22Rv1 (cell line): ENCODE measurements at regions not wholly inside any gene's neighbourhood (a gene's known extent, or its start where the extent isn't known, plus 50 kb on each side); places are given as distances from the start of the nearest gene placed in this dataset.

Experiments used
- ZFX ChIP-seq: fragments of 450-650 bp; IDR thresholded peaks from 2 replicates; pipeline ENCODE4 v1.6.1; 2017; ENCODE audit warnings: antibody characterized with exemption, borderline replicate concordance
- TF ChIP-seq, protein P1 (sequence below): fragments of 450-650 bp; IDR thresholded peaks from 2 replicates; pipeline ENCODE4 v1.5.1; 2017; ENCODE audit warnings: mild to moderate bottlenecking

DNA sequence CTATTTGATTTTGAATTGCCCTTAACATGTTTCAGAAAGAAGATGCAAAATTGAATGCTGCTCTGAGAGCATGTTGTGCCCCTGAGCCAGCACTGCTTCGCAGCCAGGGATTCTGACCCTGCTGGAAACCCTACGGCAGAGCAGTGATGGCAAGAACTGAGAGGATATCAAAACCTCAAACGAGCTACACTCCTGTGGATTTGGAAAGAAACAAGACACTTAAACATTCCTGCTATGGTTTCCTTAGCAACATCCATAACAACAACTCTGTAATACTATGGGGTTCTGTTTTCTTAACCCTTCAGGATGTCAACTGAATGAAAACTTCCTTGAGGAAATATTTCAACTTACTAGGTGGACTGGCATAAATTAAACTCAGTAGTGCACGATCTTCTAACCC is 649.1 kb downstream of the NYAP2 start:
- TF ChIP-seq, protein P1, sequence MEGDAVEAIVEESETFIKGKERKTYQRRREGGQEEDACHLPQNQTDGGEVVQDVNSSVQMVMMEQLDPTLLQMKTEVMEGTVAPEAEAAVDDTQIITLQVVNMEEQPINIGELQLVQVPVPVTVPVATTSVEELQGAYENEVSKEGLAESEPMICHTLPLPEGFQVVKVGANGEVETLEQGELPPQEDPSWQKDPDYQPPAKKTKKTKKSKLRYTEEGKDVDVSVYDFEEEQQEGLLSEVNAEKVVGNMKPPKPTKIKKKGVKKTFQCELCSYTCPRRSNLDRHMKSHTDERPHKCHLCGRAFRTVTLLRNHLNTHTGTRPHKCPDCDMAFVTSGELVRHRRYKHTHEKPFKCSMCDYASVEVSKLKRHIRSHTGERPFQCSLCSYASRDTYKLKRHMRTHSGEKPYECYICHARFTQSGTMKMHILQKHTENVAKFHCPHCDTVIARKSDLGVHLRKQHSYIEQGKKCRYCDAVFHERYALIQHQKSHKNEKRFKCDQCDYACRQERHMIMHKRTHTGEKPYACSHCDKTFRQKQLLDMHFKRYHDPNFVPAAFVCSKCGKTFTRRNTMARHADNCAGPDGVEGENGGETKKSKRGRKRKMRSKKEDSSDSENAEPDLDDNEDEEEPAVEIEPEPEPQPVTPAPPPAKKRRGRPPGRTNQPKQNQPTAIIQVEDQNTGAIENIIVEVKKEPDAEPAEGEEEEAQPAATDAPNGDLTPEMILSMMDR = no peak
- TF ChIP-seq ZFX = no peak
